ENCODE measurements at regions not wholly inside any gene's neighbourhood (a gene's known extent, or its start where the extent isn't known, plus 50 kb on each side); places are given as distances from the start of the nearest gene placed in this dataset.

- no peak for DNase-seq
- Mint-ChIP-seq H3K4me3 (no peak overlapping the region), H3K27ac (no peak overlapping the region), H3K27me3 (peaks cover 83% of the 10 kb centered on the region), H3K4me1 (ENCODE audit: low read depth) (peaks cover 12% of the 10 kb centered on the region), H3K9me3 (peaks cover 6% of the 10 kb centered on the region), H3K36me3 (ENCODE audit: low read depth) (no peaks in the 10 kb centered on the region)
Observed at GRCh38 chrX:13180807-13181206, 136.4 kb upstream of the FAM9C start.

GRCh38 chrX:13179586-13179985 lies 135.2 kb upstream of the FAM9C start:
- no peak overlapping the region for H3K27ac Mint-ChIP-seq
- H3K9me3 Mint-ChIP-seq = peaks cover 6% of the 10 kb centered on the region
- no peak overlapping the region for H3K4me3 Mint-ChIP-seq
- peaks cover 12% of the 10 kb centered on the region for H3K4me1 Mint-ChIP-seq (ENCODE audit: low read depth)
- peaks cover 81% of the 10 kb centered on the region for H3K27me3 Mint-ChIP-seq
- DNase-seq = no peak
- H3K36me3 Mint-ChIP-seq (ENCODE audit: low read depth) = no peaks in the 10 kb centered on the region

- no peaks in the 10 kb centered on the region for H3K36me3 Mint-ChIP-seq (ENCODE audit: low read depth)
- no peak for DNase-seq
- H3K4me3 Mint-ChIP-seq = no peak overlapping the region
- no peak overlapping the region for H3K27ac Mint-ChIP-seq
- H3K9me3 Mint-ChIP-seq = peaks cover 2% of the 10 kb centered on the region
- peaks cover 12% of the 10 kb centered on the region for H3K4me1 Mint-ChIP-seq (ENCODE audit: low read depth)
- H3K27me3 Mint-ChIP-seq = peaks cover 81% of the 10 kb centered on the region
Observed at GRCh38 chrX:13179100-13179499, 134.7 kb upstream of the FAM9C start.

GRCh38 chrX:13177921-13178566 lies 133.6 kb upstream of the FAM9C start:
- no peak overlapping the region for H3K4me3 Mint-ChIP-seq
- no peak overlapping the region for H3K27ac Mint-ChIP-seq
- no peaks in the 10 kb centered on the region for H3K9me3 Mint-ChIP-seq

GRCh38 chrX:13175056-13175455 lies 130.6 kb upstream of the FAM9C start:
- Mint-ChIP-seq H3K9me3 (peaks cover 2% of the 10 kb centered on the region), H3K4me3 (no peak overlapping the region), H3K27me3 (peaks cover 75% of the 10 kb centered on the region), H3K36me3 (ENCODE audit: low read depth) (no peaks in the 10 kb centered on the region), H3K27ac (no peak overlapping the region), H3K4me1 (ENCODE audit: low read depth) (peaks cover 9% of the 10 kb centered on the region)
- DNase-seq = no peak

More at GRCh38 chrX:13177921-13178566, 133.6 kb upstream of the FAM9C start:
- H3K27me3 Mint-ChIP-seq = peaks cover 80% of the 10 kb centered on the region
- H3K36me3 Mint-ChIP-seq (ENCODE audit: low read depth) = no peaks in the 10 kb centered on the region
- no peak for DNase-seq
- peaks cover 12% of the 10 kb centered on the region for H3K4me1 Mint-ChIP-seq (ENCODE audit: low read depth)

- no peak overlapping the region for H3K4me3 Mint-ChIP-seq
- H3K27ac Mint-ChIP-seq = no peak overlapping the region
- no peaks in the 10 kb centered on the region for H3K36me3 Mint-ChIP-seq (ENCODE audit: low read depth)
- peaks cover 21% of the 10 kb centered on the region for H3K4me1 Mint-ChIP-seq (ENCODE audit: low read depth)
- DNase-seq = no peak
- peaks cover 75% of the 10 kb centered on the region for H3K27me3 Mint-ChIP-seq
- H3K9me3 Mint-ChIP-seq = peaks cover 9% of the 10 kb centered on the region
Observed at GRCh38 chrX:13170966-13171558, 126.6 kb upstream of the FAM9C start.

GRCh38 chrX:13169684-13170083 lies 125.3 kb upstream of the FAM9C start:
- no peak overlapping the region for H3K4me3 Mint-ChIP-seq
- peaks cover 69% of the 10 kb centered on the region for H3K27me3 Mint-ChIP-seq
- no peaks in the 10 kb centered on the region for H3K36me3 Mint-ChIP-seq (ENCODE audit: low read depth)
- H3K27ac Mint-ChIP-seq = no peak overlapping the region
- no peak for DNase-seq
- H3K9me3 Mint-ChIP-seq = peaks cover 9% of the 10 kb centered on the region
- H3K4me1 Mint-ChIP-seq (ENCODE audit: low read depth) = peaks cover 21% of the 10 kb centered on the region

GRCh38 chrX:13168269-13168668 lies 123.8 kb upstream of the FAM9C start:
- Mint-ChIP-seq H3K9me3 (peaks cover 9% of the 10 kb centered on the region), H3K4me1 (ENCODE audit: low read depth) (peaks cover 21% of the 10 kb centered on the region), H3K36me3 (ENCODE audit: low read depth) (no peaks in the 10 kb centered on the region), H3K4me3 (peak overlapping the region; percentile 24), H3K27me3 (peaks cover 65% of the 10 kb centered on the region), H3K27ac (peak overlapping the region; percentile 88)
- no peak for DNase-seq

GRCh38 chrX:13167481-13168231 lies 123.2 kb upstream of the FAM9C start:
- peak overlapping the region; percentile 24 for H3K4me3 Mint-ChIP-seq
- DNase-seq = no peak

GRCh38 chrX:13165266-13166189 lies 121.1 kb upstream of the FAM9C start:
- no peak overlapping the region for H3K4me3 Mint-ChIP-seq
- no peak overlapping the region for H3K27ac Mint-ChIP-seq
- H3K9me3 Mint-ChIP-seq = peaks cover 8% of the 10 kb centered on the region
- no peaks in the 10 kb centered on the region for H3K36me3 Mint-ChIP-seq (ENCODE audit: low read depth)
- peaks cover 65% of the 10 kb centered on the region for H3K27me3 Mint-ChIP-seq
- no peak for DNase-seq
- peaks cover 23% of the 10 kb centered on the region for H3K4me1 Mint-ChIP-seq (ENCODE audit: low read depth)

More at GRCh38 chrX:13167481-13168231, 123.2 kb upstream of the FAM9C start:
- peaks cover 9% of the 10 kb centered on the region for H3K9me3 Mint-ChIP-seq
- H3K4me1 Mint-ChIP-seq (ENCODE audit: low read depth) = peaks cover 21% of the 10 kb centered on the region
- H3K36me3 Mint-ChIP-seq (ENCODE audit: low read depth) = no peaks in the 10 kb centered on the region
- peaks cover 65% of the 10 kb centered on the region for H3K27me3 Mint-ChIP-seq
- peak overlapping the region; percentile 88 for H3K27ac Mint-ChIP-seq

GRCh38 chrX:13164611-13165010 lies 120.2 kb upstream of the FAM9C start:
- no peak overlapping the region for H3K4me3 Mint-ChIP-seq
- peaks cover 71% of the 10 kb centered on the region for H3K27me3 Mint-ChIP-seq
- peaks cover 8% of the 10 kb centered on the region for H3K9me3 Mint-ChIP-seq
- no peak overlapping the region for H3K27ac Mint-ChIP-seq
- H3K4me1 Mint-ChIP-seq (ENCODE audit: low read depth) = peaks cover 23% of the 10 kb centered on the region
- H3K36me3 Mint-ChIP-seq (ENCODE audit: low read depth) = no peaks in the 10 kb centered on the region
- DNase-seq = no peak

- H3K27ac Mint-ChIP-seq = no peak overlapping the region
- H3K36me3 Mint-ChIP-seq (ENCODE audit: low read depth) = no peaks in the 10 kb centered on the region
Observed at GRCh38 chrX:13162772-13163410, 118.5 kb upstream of the FAM9C start.

GRCh38 chrX:13159886-13160285 lies 115.5 kb upstream of the FAM9C start:
- no peak overlapping the region for H3K27ac Mint-ChIP-seq
- DNase-seq = no peak
- H3K9me3 Mint-ChIP-seq = no peaks in the 10 kb centered on the region
- H3K4me3 Mint-ChIP-seq = no peak overlapping the region
- H3K27me3 Mint-ChIP-seq = peaks cover 77% of the 10 kb centered on the region
- H3K4me1 Mint-ChIP-seq (ENCODE audit: low read depth) = peaks cover 2% of the 10 kb centered on the region
- H3K36me3 Mint-ChIP-seq (ENCODE audit: low read depth) = no peaks in the 10 kb centered on the region

More at GRCh38 chrX:13162772-13163410, 118.5 kb upstream of the FAM9C start:
- Mint-ChIP-seq H3K27me3 (peaks cover 72% of the 10 kb centered on the region), H3K4me3 (no peak overlapping the region), H3K4me1 (ENCODE audit: low read depth) (peaks cover 11% of the 10 kb centered on the region), H3K9me3 (no peaks in the 10 kb centered on the region)
- DNase-seq = no peak

- no peaks in the 10 kb centered on the region for H3K36me3 Mint-ChIP-seq (ENCODE audit: low read depth)
- peaks cover 7% of the 10 kb centered on the region for H3K9me3 Mint-ChIP-seq
- peaks cover 2% of the 10 kb centered on the region for H3K4me1 Mint-ChIP-seq (ENCODE audit: low read depth)
- no peak overlapping the region for H3K4me3 Mint-ChIP-seq
- H3K27me3 Mint-ChIP-seq = peaks cover 77% of the 10 kb centered on the region
- no peak for DNase-seq
- H3K27ac Mint-ChIP-seq = no peak overlapping the region
Observed at GRCh38 chrX:13158911-13159310, 114.5 kb upstream of the FAM9C start.

Measured in activated T-cell treated with anti-CD3 and anti-CD28 coated beads, Interleukin-2, amount 50 U/mL, for 24 hours (primary cell).